Tibial nerve (tissue), 4 donors: ENCODE measurements at regions not wholly inside any gene's neighbourhood (a gene's known extent, or its start where the extent isn't known, plus 50 kb on each side); places are given as distances from the start of the nearest gene placed in this dataset.
"Not testable (repeated sequence)": the region's sequence is repeated elsewhere in the genome, so short reads cannot be mapped to it uniquely, and the experiment has no call there.

Source experiments
- DNase-seq, 2 donors: peaks; one replicate each; pipeline ENCODE4 v3.0.0-alpha.2; 2019; ENCODE audit warnings: low spot score in 2 of 2
- H3K27ac ChIP-seq, 4 donors: fragments of 200-600 bp; sonication (generic) in 3 of 4; one replicate each; pipeline ENCODE4 v1.5.1; 2017 to 2019; ENCODE audit warnings: mild to moderate bottlenecking in 1 of 4
- H3K27me3 ChIP-seq, 2 donors: fragments of 200-600 bp; sonication (generic) in 1 of 2; one replicate each; pipeline versions ENCODE4 v1.5.1 to v1.6.0; 2017 to 2019
- H3K36me3 ChIP-seq, 3 donors: fragments of 200-600 bp; sonication (generic); one replicate each; pipeline ENCODE4 v1.5.1; 2018 to 2019
- H3K4me1 ChIP-seq, 4 donors: fragments of 200-600 bp; sonication (generic) in 3 of 4; one replicate each; pipeline ENCODE4 v1.5.1; 2017 to 2019
- H3K4me3 ChIP-seq, 4 donors: fragments of 200-600 bp; sonication (generic) in 3 of 4; one replicate each; pipeline ENCODE4 v1.5.1; 2017 to 2019; ENCODE audit warnings: mild to moderate bottlenecking in 1 of 4, moderate library complexity in 1 of 4
- H3K9me3 ChIP-seq, 4 donors: fragments of 200-600 bp; sonication (generic) in 3 of 4; one replicate each; pipeline ENCODE4 v1.5.1; 2017 to 2019
- EP300 ChIP-seq, 2 donors: sonication (generic); formaldehyde crosslinking; IDR thresholded peaks; one replicate each; pipeline ENCODE4 v1.6.1; 2017; ENCODE audit warnings: antibody characterized with exemption in 2 of 2, mild to moderate bottlenecking in 1 of 2
- POLR2A ChIP-seq, 2 donors: fragments of 450-650 bp; IDR thresholded peaks; one replicate each; pipeline ENCODE4 v1.6.1; 2017; ENCODE audit warnings: antibody characterized with exemption in 2 of 2, mild to moderate bottlenecking in 2 of 2, moderate library complexity in 2 of 2
- WGBS, 2 donors: methylation state at CpG; one replicate each; pipeline ENCODE4 v1.1.5; 2018; 5-methylcytosine and 5-hydroxymethylcytosine counted together
- TF ChIP-seq, protein P1 (sequence below), 5 experiments: fragments of 200-600 bp in 3 of 5; fragments of 450-650 bp in 2 of 5; sonication (generic) in 3 of 5; IDR thresholded peaks; one replicate each; pipeline ENCODE4 v1.5.1; 2016 to 2019; ENCODE audit warnings: antibody characterized with exemption in 5 of 5, mild to moderate bottlenecking in 3 of 5, moderate library complexity in 2 of 5

DNA sequence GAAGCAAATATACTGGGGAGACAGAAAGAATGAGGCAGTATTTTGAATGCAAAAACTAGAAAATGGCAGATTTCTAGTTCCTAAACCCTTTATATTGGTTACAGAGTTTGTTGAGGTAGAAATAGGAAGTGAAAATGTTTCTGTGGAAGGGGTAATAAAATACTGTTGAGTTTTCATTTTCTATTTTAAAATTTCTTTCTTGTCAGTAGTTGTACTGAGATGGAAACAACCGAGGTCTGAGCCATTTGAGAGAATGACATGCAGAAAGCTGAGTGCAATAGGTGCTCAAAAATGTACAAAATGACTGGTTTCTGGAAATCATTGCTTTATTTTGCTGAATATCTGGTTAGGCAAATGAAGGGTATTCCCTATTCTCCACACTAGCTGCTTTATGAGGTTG lies 361.4 kb downstream of the CHL1 start:
- no peak for DNase-seq
- TF ChIP-seq EP300 (IDR thresholded peaks at IDR 0.05), result no peak
- no peak for TF ChIP-seq POLR2A (IDR thresholded peaks at IDR 0.05)
- TF ChIP-seq, protein P1, sequence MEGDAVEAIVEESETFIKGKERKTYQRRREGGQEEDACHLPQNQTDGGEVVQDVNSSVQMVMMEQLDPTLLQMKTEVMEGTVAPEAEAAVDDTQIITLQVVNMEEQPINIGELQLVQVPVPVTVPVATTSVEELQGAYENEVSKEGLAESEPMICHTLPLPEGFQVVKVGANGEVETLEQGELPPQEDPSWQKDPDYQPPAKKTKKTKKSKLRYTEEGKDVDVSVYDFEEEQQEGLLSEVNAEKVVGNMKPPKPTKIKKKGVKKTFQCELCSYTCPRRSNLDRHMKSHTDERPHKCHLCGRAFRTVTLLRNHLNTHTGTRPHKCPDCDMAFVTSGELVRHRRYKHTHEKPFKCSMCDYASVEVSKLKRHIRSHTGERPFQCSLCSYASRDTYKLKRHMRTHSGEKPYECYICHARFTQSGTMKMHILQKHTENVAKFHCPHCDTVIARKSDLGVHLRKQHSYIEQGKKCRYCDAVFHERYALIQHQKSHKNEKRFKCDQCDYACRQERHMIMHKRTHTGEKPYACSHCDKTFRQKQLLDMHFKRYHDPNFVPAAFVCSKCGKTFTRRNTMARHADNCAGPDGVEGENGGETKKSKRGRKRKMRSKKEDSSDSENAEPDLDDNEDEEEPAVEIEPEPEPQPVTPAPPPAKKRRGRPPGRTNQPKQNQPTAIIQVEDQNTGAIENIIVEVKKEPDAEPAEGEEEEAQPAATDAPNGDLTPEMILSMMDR (IDR thresholded peaks at IDR 0.05), result no peak
- Histone ChIP-seq H3K4me3 (no peak overlapping the region), H3K27ac (no peak overlapping the region), H3K36me3 (no peaks in the 10 kb centered on the region), H3K4me1 (no peaks in the 10 kb centered on the region), H3K9me3 (no peaks in the 10 kb centered on the region), H3K27me3 (no peaks in the 10 kb centered on the region)
- WGBS, 2 donors, result 64 to 74% methylated on average over 1 of the region's 1 CpG

DNA sequence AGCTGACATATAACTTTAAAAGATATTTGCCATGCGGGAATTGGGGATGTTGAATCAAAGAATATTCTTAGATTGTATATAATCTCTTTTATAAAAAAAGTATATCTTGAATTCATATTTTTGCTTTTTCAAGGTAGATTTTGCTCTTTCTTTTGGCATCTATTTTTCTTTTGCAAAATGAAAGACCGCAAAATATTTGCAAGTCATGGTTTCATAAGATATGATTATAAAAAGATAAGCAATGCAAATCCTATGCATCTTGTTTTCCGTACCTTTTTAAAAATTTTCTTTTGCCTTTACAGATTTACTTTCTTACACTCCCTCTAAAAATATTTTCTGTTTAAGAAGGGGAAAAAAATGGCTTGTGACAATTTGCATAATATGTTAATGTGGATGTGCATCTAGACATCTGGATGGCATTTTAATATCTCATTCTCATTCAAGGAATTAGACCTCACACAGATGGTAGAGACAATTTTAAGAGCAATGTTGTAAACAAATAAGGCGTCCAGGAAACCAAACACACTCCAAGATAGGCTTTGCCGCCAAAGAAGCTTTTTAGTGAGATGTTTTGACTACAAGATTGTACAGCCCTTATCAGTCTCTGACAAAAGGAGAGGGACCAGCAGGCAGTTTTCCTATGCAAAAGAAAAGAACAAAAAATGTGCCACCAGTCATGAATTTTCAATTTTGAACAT lies 371.1 kb downstream of the CHL1 start:
- no peaks in the 10 kb centered on the region for H3K9me3 ChIP-seq
- DNase-seq, result no peak
- no peaks in the 10 kb centered on the region for H3K27me3 ChIP-seq
- H3K4me1 ChIP-seq, result no peaks in the 10 kb centered on the region
- no peaks in the 10 kb centered on the region for H3K36me3 ChIP-seq
- no peak for TF ChIP-seq POLR2A (IDR thresholded peaks at IDR 0.05)
- WGBS, 2 donors, result 78 to 80% methylated on average over 5 of the region's 5 CpGs
- no peak overlapping the region for H3K4me3 ChIP-seq
- no peak overlapping the region for H3K27ac ChIP-seq

DNA sequence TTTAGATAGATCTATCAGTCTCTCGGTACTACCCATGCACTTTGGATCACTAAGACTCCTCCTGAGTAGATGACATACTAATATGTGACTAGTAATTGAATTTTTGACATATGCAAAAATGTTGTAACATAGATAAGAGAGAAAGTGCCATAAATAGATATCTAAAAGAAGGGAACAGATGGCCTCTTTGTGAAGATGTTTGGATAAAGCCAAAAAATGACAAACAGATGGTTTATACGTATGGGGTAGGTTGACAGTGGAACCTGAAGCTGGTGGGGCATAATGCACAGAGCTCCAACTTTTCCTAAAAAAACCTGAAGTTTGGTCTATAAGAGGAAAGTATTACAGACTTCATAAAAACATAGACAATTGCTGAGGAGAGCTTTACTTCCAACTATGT lies 383.0 kb downstream of the CHL1 start:
- 75 to 81% methylated on average over 2 of the region's 2 CpGs for WGBS, 2 donors
- H3K27me3 ChIP-seq, H3K27ac ChIP-seq, H3K4me3 ChIP-seq, H3K4me1 ChIP-seq, DNase-seq, H3K36me3 ChIP-seq, H3K9me3 ChIP-seq: not testable (repeated sequence)

DNA sequence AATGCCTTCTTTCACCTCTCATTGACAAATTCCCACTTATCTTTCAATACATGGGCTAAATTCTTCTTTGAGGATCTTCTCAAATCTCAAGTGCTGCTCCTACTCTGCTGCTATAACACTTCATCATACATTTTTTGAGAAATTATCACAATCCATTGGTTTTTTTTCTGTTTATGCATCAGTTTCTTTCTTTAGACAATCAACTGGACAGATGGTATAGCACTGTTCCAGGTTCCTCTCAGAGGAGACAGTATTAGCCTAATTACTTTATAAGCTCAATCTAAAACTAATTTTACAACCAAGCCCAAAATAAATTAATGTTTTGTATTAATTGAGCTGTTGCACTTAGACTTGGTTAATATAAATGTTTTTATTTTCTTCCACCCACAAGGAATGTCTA lies 392.5 kb downstream of the CHL1 start:
- not testable (repeated sequence) for H3K27me3 ChIP-seq, H3K36me3 ChIP-seq, H3K4me1 ChIP-seq, H3K4me3 ChIP-seq, H3K9me3 ChIP-seq, DNase-seq, H3K27ac ChIP-seq

DNA sequence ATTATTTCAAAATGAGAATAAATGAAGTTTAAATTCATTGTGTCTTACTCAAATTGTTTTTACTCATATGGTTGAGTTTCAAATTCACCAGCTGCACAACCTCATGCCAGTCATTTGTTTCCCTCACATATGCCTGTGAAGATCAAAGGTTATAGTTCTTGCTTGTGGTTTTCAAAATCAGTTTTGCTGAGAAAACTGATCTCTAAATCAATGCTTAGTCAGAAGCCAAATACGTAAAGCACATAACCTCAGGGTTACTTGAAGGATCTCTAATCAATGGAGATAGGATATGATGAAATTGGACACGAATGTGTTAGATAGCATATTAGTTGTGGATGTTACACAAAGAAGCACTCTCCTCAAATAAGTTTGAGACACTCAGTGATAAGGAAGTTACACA lies 400.7 kb downstream of the CHL1 start:
- not testable (repeated sequence) for H3K4me1 ChIP-seq, H3K36me3 ChIP-seq, H3K9me3 ChIP-seq, DNase-seq, H3K27me3 ChIP-seq, H3K27ac ChIP-seq, H3K4me3 ChIP-seq
- 54 to 63% methylated on average over 2 of the region's 2 CpGs for WGBS, 2 donors

DNA sequence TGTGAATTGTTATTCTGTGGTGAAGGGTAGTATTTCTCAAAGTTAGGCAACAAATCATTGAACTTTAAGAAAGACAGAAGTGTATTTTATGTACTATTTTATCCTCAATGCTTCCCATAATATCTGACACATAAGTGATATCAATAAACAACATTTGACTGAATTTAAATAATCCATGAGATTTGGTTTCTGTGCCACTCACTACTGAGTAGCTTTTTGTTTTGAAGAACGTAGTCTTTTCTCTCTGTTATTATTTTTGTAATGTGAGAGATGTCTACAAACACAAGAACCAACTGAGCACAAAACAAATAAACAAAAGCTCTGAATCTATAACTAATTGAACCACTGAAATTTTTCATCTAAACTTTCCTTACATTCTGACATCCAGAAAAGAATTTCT lies 401.2 kb downstream of the CHL1 start:
- not testable (repeated sequence) for H3K27ac ChIP-seq, H3K4me1 ChIP-seq, H3K9me3 ChIP-seq, H3K4me3 ChIP-seq, H3K27me3 ChIP-seq, H3K36me3 ChIP-seq, DNase-seq
- 32 to 50% methylated on average over 1 of the region's 1 CpG for WGBS, 2 donors

DNA sequence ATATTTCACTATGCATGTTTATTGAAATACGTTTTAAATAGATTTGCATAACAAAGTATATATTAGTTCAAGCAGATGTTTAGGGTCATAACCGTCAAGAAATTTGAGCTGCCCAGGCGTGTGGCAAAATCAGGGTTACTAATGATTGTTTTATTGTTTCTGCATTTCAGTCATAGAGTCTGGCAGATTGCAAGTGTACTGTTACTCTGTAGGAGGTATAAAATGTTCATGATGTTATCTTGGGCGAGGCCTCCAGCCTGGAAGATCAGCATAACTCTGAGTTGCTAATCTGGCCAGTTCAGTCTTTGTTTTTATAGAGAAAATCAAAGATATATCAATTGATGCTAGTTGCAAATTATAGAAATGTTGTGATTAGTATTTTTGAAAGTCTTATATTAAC lies 410.9 kb downstream of the CHL1 start:
- H3K36me3 ChIP-seq, DNase-seq, H3K9me3 ChIP-seq, H3K27ac ChIP-seq, H3K4me1 ChIP-seq, H3K4me3 ChIP-seq, H3K27me3 ChIP-seq: not testable (repeated sequence)
- 69 to 78% methylated on average over 4 of the region's 4 CpGs for WGBS, 2 donors

DNA sequence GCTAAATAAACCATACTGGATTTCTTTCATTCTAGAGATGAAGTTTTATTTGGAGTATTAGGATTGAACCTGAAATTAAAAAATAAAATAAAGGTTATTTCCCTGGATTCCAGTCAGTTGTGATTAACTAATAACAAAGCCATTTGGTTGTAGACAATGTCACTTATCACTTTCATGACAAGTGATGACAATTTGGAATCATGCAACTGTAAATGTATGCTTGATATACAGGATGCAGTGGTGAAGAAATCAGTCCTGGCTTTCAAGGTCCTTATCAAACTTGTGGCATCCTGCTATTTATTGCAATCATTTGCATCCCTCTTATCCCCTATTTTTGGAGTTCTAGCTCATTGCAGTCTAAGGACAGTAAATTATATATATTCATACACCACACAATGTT lies 425.2 kb downstream of the CHL1 start:
- H3K4me3 ChIP-seq, result no peak overlapping the region
- no peaks in the 10 kb centered on the region for H3K4me1 ChIP-seq
- no peaks in the 10 kb centered on the region for H3K9me3 ChIP-seq
- H3K36me3 ChIP-seq, result no peaks in the 10 kb centered on the region
- no peak for DNase-seq
- TF ChIP-seq POLR2A (IDR thresholded peaks at IDR 0.05) (no peak), EP300 (IDR thresholded peaks at IDR 0.05) (no peak)
- TF ChIP-seq, protein P1 (IDR thresholded peaks at IDR 0.05), result no peak
- no peak overlapping the region for H3K27ac ChIP-seq
- no peaks in the 10 kb centered on the region for H3K27me3 ChIP-seq
